ENCODE measurements at regions not wholly inside any gene's neighbourhood (a gene's known extent, or its start where the extent isn't known, plus 50 kb on each side); places are given as distances from the start of the nearest gene placed in this dataset.

DNA sequence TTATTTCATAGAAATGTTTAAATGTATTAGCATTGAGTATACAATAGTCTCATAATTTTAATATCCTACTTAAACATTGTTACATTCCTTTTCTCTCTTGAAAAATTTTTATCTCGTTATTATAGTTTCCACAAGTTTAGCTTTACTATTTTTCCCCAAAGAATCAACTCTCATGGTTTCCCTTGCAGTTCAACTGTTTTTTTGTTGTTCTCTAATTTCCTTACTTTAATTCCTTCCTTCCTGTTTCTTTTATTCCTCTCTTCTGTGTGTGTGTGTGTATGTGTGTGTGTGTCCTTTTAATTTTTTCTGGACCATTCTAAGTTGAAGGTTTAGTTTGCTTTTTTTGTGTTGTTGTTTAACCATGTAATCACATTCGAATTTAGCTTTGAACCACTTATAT lies 171.1 kb downstream of the GASK1B start:
- H3K27ac ChIP-seq = no peak overlapping the region
- no peak for TF ChIP-seq ZFX (IDR thresholded peaks at IDR 0.05)
- TF ChIP-seq, protein P1, sequence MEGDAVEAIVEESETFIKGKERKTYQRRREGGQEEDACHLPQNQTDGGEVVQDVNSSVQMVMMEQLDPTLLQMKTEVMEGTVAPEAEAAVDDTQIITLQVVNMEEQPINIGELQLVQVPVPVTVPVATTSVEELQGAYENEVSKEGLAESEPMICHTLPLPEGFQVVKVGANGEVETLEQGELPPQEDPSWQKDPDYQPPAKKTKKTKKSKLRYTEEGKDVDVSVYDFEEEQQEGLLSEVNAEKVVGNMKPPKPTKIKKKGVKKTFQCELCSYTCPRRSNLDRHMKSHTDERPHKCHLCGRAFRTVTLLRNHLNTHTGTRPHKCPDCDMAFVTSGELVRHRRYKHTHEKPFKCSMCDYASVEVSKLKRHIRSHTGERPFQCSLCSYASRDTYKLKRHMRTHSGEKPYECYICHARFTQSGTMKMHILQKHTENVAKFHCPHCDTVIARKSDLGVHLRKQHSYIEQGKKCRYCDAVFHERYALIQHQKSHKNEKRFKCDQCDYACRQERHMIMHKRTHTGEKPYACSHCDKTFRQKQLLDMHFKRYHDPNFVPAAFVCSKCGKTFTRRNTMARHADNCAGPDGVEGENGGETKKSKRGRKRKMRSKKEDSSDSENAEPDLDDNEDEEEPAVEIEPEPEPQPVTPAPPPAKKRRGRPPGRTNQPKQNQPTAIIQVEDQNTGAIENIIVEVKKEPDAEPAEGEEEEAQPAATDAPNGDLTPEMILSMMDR (conservative IDR thresholded peaks at IDR 0.05) = no peak

GRCh38 chr4:157999723-158000122 lies 173.1 kb downstream of the GASK1B start:
- H3K27ac ChIP-seq = no peak overlapping the region
- TF ChIP-seq, protein P1 (conservative IDR thresholded peaks at IDR 0.05) = no peak
- no peak for TF ChIP-seq ZFX (IDR thresholded peaks at IDR 0.05)

DNA sequence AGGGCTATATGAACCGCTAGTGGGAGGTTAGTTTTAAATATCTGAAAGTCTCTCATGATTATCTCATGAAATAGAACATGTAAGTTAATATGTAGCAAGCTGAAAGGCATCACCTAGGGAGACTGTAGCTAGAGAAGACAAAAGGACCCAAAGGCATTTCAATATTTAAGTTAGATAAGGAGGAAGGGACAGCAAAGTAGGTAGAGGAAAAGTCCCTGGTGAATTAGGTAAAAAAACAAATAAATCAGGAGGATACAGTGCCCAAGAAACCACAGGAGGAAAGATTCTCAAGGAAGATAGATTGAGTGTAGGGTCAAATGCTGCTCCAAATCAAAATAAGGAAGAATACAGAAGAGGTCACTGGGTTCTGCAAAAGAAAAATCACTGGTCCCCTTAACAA lies 175.5 kb downstream of the GASK1B start:
- no peak overlapping the region for H3K27ac ChIP-seq
- TF ChIP-seq ZFX (IDR thresholded peaks at IDR 0.05) = no peak
- TF ChIP-seq, protein P1 (conservative IDR thresholded peaks at IDR 0.05) = no peak

GRCh38 chr4:157996061-157997028 lies 176.5 kb downstream of the GASK1B start:
- TF ChIP-seq, protein P1 (conservative IDR thresholded peaks at IDR 0.05) = no peak
- TF ChIP-seq ZFX (IDR thresholded peaks at IDR 0.05) = no peak
- peak overlapping the region; percentile 77; the same call in 1 of the 2 replicates for H3K27ac ChIP-seq

- H3K27ac ChIP-seq = no peak overlapping the region
- TF ChIP-seq, protein P1 (conservative IDR thresholded peaks at IDR 0.05) = no peak
- TF ChIP-seq ZFX (IDR thresholded peaks at IDR 0.05) = no peak
These were observed 178.0 kb downstream of the GASK1B start for GRCh38 chr4:157994863-157995262.

DNA sequence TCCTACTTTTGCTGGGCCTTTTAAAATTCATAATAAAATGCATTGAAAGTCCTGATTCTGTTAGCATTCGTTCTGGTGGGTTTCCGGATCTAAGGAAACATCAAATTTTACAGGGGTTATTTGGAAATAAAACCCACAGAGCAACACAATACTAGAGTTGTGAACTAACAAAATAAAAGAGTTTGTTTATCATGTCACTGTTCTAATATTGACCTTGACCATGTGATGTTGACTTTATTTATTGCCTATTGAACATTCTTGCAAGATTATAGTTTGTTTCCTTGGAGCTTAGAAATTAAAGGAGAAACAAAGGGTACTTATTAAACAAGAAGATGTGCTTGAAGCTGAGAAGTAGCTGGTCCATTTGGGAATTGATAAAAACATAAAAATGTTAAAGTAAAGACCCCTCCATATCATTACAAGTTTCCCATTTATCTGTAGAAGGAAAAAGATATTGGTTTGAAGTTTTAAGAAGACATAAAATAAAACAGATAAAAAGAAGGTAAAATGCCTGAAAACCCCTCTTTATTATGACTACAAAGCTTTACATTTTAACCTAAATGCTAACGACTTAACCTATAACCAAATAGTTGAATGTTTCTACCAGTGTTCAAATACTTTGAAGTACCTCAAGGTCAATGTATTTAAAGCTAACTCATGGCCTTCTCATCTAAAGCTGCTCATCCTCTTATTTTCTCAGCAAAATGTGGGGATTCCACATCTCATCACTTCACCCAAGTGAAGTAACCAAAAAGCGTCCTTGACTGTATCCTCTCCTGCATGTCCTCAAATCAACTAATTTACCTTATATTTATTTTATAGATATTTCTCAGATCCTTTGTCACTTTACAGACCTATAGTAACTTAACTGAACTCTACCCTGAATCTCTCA lies 179.6 kb downstream of the GASK1B start:
- H3K27ac ChIP-seq = no peak overlapping the region
- TF ChIP-seq, protein P1 (conservative IDR thresholded peaks at IDR 0.05) = no peak
- TF ChIP-seq ZFX (IDR thresholded peaks at IDR 0.05) = no peak

Measured in C4-2B (cell line).